Upper lobe of left lung (tissue), 4 donors: ENCODE measurements at regions not wholly inside any gene's neighbourhood (a gene's known extent, or its start where the extent isn't known, plus 50 kb on each side); places are given as distances from the start of the nearest gene placed in this dataset.

ENCODE experiments used
- CTCF ChIP-seq, 6 experiments: fragments of 450-650 bp in 4 of 6; fragments of 200-600 bp in 2 of 6; sonication (generic) in 2 of 6; IDR thresholded peaks; one replicate each; pipeline ENCODE4 v1.5.1; 2016 to 2019; ENCODE audit warnings: antibody characterized with exemption in 6 of 6
- EP300 ChIP-seq, 4 donors: sonication (generic); formaldehyde crosslinking; IDR thresholded peaks; one replicate each; pipeline ENCODE4 v1.5.1; 2017; ENCODE audit warnings: antibody characterized with exemption in 4 of 4, control low read depth in 2 of 4
- POLR2A ChIP-seq, 4 donors: fragments of 450-650 bp; IDR thresholded peaks; one replicate each; pipeline ENCODE4 v1.5.1; 2016 to 2017; ENCODE audit warnings: antibody characterized with exemption in 4 of 4, mild to moderate bottlenecking in 2 of 4
- POLR2AphosphoS5 ChIP-seq, 2 donors: sonication (generic); formaldehyde crosslinking; IDR thresholded peaks; one replicate each; pipeline ENCODE4 v1.5.1; 2017; ENCODE audit warnings: antibody characterized with exemption in 2 of 2

GRCh38 chr12:67145692-67146091 is 123.5 kb upstream of the CAND1 start:
- TF ChIP-seq CTCF (IDR thresholded peaks at IDR 0.05): no peak
- TF ChIP-seq POLR2AphosphoS5 (IDR thresholded peaks at IDR 0.05): no peak
- no peak for TF ChIP-seq POLR2A (IDR thresholded peaks at IDR 0.05)
- TF ChIP-seq EP300 (IDR thresholded peaks at IDR 0.05): no peak
